ENCODE measurements at regions not wholly inside any gene's neighbourhood (a gene's known extent, or its start where the extent isn't known, plus 50 kb on each side); places are given as distances from the start of the nearest gene placed in this dataset.
"Not testable (repeated sequence)": the region's sequence is repeated elsewhere in the genome, so short reads cannot be mapped to it uniquely, and the experiment has no call there.

- H3K4me1 ChIP-seq = no peaks in the 10 kb centered on the region
- peak; percentile 11 for DNase-seq
- no peaks in the 10 kb centered on the region for H3K36me3 ChIP-seq
- H3K27ac ChIP-seq = no peak overlapping the region
- no peak for TF ChIP-seq CTCF (IDR thresholded peaks at IDR 0.05)
- H3K4me3 ChIP-seq = no peak overlapping the region
- intact Hi-C loops (cut with DNase I) = no loop called here
- no peaks in the 10 kb centered on the region for H3K27me3 ChIP-seq
- H3K9me3 ChIP-seq = no peaks in the 10 kb centered on the region
- no peak overlapping the region for H3K9ac ChIP-seq (ENCODE audit: low read depth in 2 of 2, low read length in 2 of 2)
These were observed 102.8 kb downstream of the PJA1 start for GRCh38 chrX:69062493-69062892.

- H3K27ac ChIP-seq = no peak overlapping the region
- H3K4me1 ChIP-seq = no peaks in the 10 kb centered on the region
- no peak overlapping the region for H3K9ac ChIP-seq (ENCODE audit: low read depth in 2 of 2, low read length in 2 of 2)
- H3K9me3 ChIP-seq = no peaks in the 10 kb centered on the region
- DNase-seq = peak; percentile 64
- intact Hi-C loops (cut with DNase I) = loop anchor here (2.0 kb wide), 1 partner anchor 234 kb away; no protein-coding TSS in a partner anchor
- peak; percentile 15 for TF ChIP-seq CTCF (IDR thresholded peaks at IDR 0.05)
- no peaks in the 10 kb centered on the region for H3K27me3 ChIP-seq
- H3K36me3 ChIP-seq = no peaks in the 10 kb centered on the region
- no peak overlapping the region for H3K4me3 ChIP-seq
These were observed 104.4 kb downstream of the PJA1 start for GRCh38 chrX:69060631-69061408.

GRCh38 chrX:69055193-69055592 is 110.1 kb downstream of the PJA1 start:
- Histone ChIP-seq H3K36me3 (no peaks in the 10 kb centered on the region), H3K27me3 (no peaks in the 10 kb centered on the region), H3K4me1 (no peaks in the 10 kb centered on the region), H3K4me3 (no peak overlapping the region), H3K27ac (no peak overlapping the region), H3K9ac (ENCODE audit: low read depth in 2 of 2, low read length in 2 of 2) (no peak overlapping the region), H3K9me3 (no peaks in the 10 kb centered on the region)
- DNase-seq = no peak
- TF ChIP-seq CTCF (IDR thresholded peaks at IDR 0.05) = no peak
- intact Hi-C loops (cut with DNase I) = no loop called here

GRCh38 chrX:69054497-69054896 is 110.8 kb downstream of the PJA1 start:
- H3K9me3 ChIP-seq; H3K4me1 ChIP-seq; H3K9ac ChIP-seq (ENCODE audit: low read depth in 2 of 2, low read length in 2 of 2); H3K36me3 ChIP-seq; H3K4me3 ChIP-seq; intact Hi-C loops (cut with DNase I); H3K27me3 ChIP-seq; H3K27ac ChIP-seq; DNase-seq: not testable (repeated sequence)

- Histone ChIP-seq H3K27me3 (no peaks in the 10 kb centered on the region), H3K4me1 (no peaks in the 10 kb centered on the region), H3K9ac (ENCODE audit: low read depth in 2 of 2, low read length in 2 of 2) (no peak overlapping the region), H3K36me3 (no peaks in the 10 kb centered on the region), H3K4me3 (no peak overlapping the region), H3K9me3 (no peaks in the 10 kb centered on the region), H3K27ac (no peak overlapping the region)
- intact Hi-C loops (cut with DNase I) = no loop called here
- no peak for DNase-seq
- TF ChIP-seq CTCF (IDR thresholded peaks at IDR 0.05) = no peak
These were observed 113.4 kb downstream of the PJA1 start for GRCh38 chrX:69051901-69052300.

GRCh38 chrX:69050051-69050765 is 115.0 kb downstream of the PJA1 start:
- no peaks in the 10 kb centered on the region for H3K9me3 ChIP-seq
- no peak for TF ChIP-seq CTCF (IDR thresholded peaks at IDR 0.05)
- no peaks in the 10 kb centered on the region for H3K27me3 ChIP-seq
- peak; percentile 7 for DNase-seq
- no peak overlapping the region for H3K27ac ChIP-seq
- H3K9ac ChIP-seq (ENCODE audit: low read depth in 2 of 2, low read length in 2 of 2) = no peak overlapping the region
- H3K36me3 ChIP-seq = no peaks in the 10 kb centered on the region
- H3K4me3 ChIP-seq = no peak overlapping the region
- intact Hi-C loops (cut with DNase I) = no loop called here
- no peaks in the 10 kb centered on the region for H3K4me1 ChIP-seq

Measured in colonic mucosa (tissue), 4 donors.